ENCODE measurements at regions not wholly inside any gene's neighbourhood (a gene's known extent, or its start where the extent isn't known, plus 50 kb on each side); places are given as distances from the start of the nearest gene placed in this dataset.

GRCh38 chr6:167701010-167701409 is 125.7 kb upstream of the AFDN start:
- BruUV-seq (replicated peaks): no TSS peak
- dilution Hi-C loops (cut with MboI; ENCODE audit: extremely low pct_ligation_motif_present, low sequenced_read_pairs) (no loop called here), intact Hi-C loops (cut with micrococcal nuclease) (no loop called here)
- no peaks in the 10 kb centered on the region for H3K9me1 ChIP-seq (replicated peaks; ENCODE audit: control insufficient read depth, extremely low read depth, insufficient read depth, low read length)
- ChIA-PET POLR2A (no interaction called here), CTCF (interaction anchor here (1.9 kb wide), 1 partner anchor 14 kb away, joined by 4 read pairs; no protein-coding TSS in a partner anchor)
- DNase-seq (ENCODE audit: low read depth, low spot score) (no peak), FAIRE-seq (no peak)
- no peak overlapping the region for H3K27ac ChIP-seq (ENCODE audit: insufficient read depth, low read depth, low read length)
- H4K20me1 ChIP-seq (replicated peaks; ENCODE audit: control insufficient read depth, extremely low read depth, insufficient read depth, low read length): no peaks in the 10 kb centered on the region
- no peaks in the 10 kb centered on the region for H3K27me3 ChIP-seq (ENCODE audit: control insufficient read depth in 2 of 2, insufficient read depth in 2 of 2, low read length in 2 of 2)
- no peak overlapping the region for H3K4me2 ChIP-seq (ENCODE audit: insufficient read depth, low read length)
- TF ChIP-seq POLR2AphosphoS5 (IDR thresholded peaks at IDR 0.05; ENCODE audit: insufficient read depth, low read depth, low read length) (no peak), POLR2A (IDR thresholded peaks at IDR 0.05; ENCODE audit: low read depth, low read length) (no peak), MYC (IDR thresholded peaks at IDR 0.05; ENCODE audit: low read depth, low read length) (no peak), GATA2 (IDR thresholded peaks at IDR 0.05; ENCODE audit: insufficient read depth, insufficient read length, low read depth, low read length) (no peak), CTCF (IDR thresholded peaks at IDR 0.05; ENCODE audit: extremely low read depth in 1 of 2, insufficient read depth in 1 of 2, low read depth in 1 of 2, low read length in 2 of 2) (no peak), EZH2 (IDR thresholded peaks at IDR 0.05; ENCODE audit: borderline replicate concordance, low read depth, low read length, severe bottlenecking) (no peak), JUN (IDR thresholded peaks at IDR 0.05; ENCODE audit: borderline replicate concordance, insufficient read depth, insufficient read length, low read depth) (no peak), MAX (IDR thresholded peaks at IDR 0.05; ENCODE audit: insufficient read depth, insufficient read length) (no peak), FOS (IDR thresholded peaks at IDR 0.05; ENCODE audit: borderline replicate concordance, insufficient read depth, low read length) (no peak)
- H3K36me3 ChIP-seq (ENCODE audit: control insufficient read depth in 2 of 2, extremely low read depth in 1 of 2, insufficient read depth in 2 of 2, low read length in 2 of 2): no peaks in the 10 kb centered on the region
- no peaks in the 10 kb centered on the region for H3K9me3 ChIP-seq (replicated peaks; ENCODE audit: control insufficient read depth, insufficient read depth, low read length)
- no peak overlapping the region for H3K9ac ChIP-seq (replicated peaks; ENCODE audit: extremely low read depth, insufficient read depth, low read length)
- no peak overlapping the region for H2AFZ ChIP-seq (ENCODE audit: low read depth, low read length)
- H3K4me3 ChIP-seq (replicated peaks in 1 of 3; ENCODE audit: insufficient read depth in 1 of 3, low read depth in 1 of 3, low read length in 3 of 3): no peak overlapping the region
- no peaks in the 10 kb centered on the region for H3K79me2 ChIP-seq (ENCODE audit: control insufficient read depth, insufficient read depth, low read length)
- H3K4me1 ChIP-seq (ENCODE audit: control insufficient read depth, extremely low read depth, insufficient read depth, low read length): peaks cover 22% of the 10 kb centered on the region

Measured in endothelial cell of umbilical vein (primary cell).